ENCODE measurements at regions not wholly inside any gene's neighbourhood (a gene's known extent, or its start where the extent isn't known, plus 50 kb on each side); places are given as distances from the start of the nearest gene placed in this dataset.
"Not testable (repeated sequence)": the region's sequence is repeated elsewhere in the genome, so short reads cannot be mapped to it uniquely, and the experiment has no call there.

- DNase-seq, result no peak
Measured at GRCh38 chr14:84065811-84066210, 1464.1 kb upstream of the FLRT2 start.

GRCh38 chr14:84068288-84068687 is 1461.7 kb upstream of the FLRT2 start:
- no peak for DNase-seq

DNA sequence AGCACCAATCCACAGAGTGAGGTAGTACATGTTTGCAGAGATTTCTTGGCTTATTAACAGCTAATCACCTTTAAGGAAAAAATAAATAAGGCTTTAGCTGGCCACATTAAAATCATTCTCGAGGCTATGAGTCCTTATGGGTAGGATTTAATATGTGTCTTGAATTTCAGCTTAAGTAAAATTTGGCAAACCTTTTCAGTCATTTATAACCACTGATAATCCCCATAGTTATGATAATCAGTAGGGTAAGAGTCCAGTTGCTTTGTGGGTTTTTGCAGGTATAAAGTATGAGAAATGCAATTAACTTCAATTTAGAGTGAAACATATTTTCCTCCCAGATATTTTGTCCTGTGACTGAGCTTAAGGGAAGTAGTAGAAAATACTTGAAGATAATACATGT is 1458.9 kb upstream of the FLRT2 start:
- no peak for DNase-seq

GRCh38 chr14:84074626-84075025 is 1455.3 kb upstream of the FLRT2 start:
- DNase-seq, result no peak

DNA sequence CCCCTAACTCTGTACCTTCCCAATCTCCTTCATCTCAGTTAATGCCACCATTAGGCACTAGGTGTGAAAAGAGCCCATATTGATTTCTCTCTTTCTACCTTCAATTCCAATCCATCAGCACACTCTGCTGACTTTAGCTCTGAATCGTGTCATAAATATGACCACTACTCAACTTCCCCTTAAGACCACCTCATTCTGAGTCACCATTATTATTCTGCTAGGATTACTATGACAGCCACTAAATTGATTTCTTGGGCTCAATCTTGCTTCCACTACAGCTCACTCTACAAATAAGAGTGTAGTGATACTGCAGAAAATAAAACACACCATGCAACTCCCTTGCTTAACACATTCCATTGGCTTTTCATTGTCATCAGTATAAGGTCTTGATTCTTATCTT is 1449.0 kb upstream of the FLRT2 start:
- no peak for DNase-seq

GRCh38 chr14:84084056-84084630 is 1445.8 kb upstream of the FLRT2 start:
- no peak for DNase-seq

GRCh38 chr14:84085493-84085892 is 1444.5 kb upstream of the FLRT2 start:
- DNase-seq, result no peak

GRCh38 chr14:84086714-84087113 is 1443.2 kb upstream of the FLRT2 start:
- no peak for DNase-seq

DNA sequence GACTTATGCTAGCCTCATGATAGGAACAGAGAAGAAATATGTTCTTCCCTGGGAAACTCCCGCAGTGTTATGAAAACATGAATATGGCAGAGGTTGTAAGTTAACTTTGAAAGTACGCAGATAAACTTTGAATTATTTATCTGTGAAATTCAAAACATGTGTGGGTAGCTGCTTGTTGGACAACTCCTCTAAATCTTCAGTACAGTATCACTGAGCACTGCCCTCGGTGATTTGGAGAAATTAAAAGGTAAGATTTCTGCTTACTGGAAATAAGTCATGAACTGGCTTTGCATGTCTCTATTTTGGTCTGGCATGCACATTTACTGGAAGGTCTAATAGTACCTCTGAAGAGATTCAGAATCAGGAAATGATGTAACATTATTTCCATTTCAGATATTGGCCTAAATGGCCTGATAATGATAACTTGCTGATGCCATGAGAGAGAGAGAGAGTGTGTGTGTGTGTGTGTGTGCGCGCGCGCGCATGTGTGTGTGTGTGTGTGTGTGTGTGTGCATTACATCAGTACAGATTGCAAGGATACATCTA is 1441.9 kb upstream of the FLRT2 start:
- DNase-seq, result no peak

GRCh38 chr14:84090837-84091236 is 1439.1 kb upstream of the FLRT2 start:
- DNase-seq, result no peak

DNA sequence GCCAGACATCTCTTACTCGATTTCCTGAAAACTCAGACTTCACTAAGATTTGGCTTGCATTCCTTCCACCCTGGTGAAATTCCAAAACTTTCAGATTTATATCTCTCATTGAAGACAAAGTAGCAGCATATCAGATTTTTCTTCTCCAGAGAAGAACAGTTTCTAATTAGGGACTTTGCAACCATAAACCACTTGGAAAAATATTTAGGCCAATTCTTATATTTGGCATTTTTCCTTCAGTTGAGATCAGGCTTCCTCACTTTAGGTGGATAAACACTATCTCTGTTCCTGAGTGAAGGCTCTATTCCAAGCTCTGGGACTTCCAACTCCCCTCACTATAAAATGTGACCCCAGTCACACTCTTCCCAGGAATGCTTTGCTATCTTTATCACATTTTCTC is 1434.3 kb upstream of the FLRT2 start:
- no peak for DNase-seq

GRCh38 chr14:84098261-84098660 is 1431.7 kb upstream of the FLRT2 start:
- DNase-seq, result no peak

DNA sequence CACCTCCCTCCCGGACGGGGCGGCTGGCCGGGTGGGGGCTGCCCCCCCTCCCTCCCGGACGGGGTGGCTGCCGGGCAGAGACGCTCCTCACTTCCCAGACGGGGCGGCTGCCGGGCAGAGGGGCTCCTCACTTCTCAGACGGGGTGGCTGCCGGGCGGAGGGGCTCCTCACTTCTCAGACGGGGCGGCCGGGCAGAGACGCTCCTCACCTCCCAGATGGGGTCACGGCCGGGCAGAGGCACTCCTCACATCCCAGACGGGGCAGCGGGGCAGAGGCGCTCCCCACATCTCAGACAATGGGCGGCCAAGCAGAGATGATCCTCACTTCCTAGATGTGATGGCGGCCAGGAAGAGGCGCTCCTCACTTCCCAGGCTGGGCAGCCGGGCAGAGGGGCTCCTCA is 1430.4 kb upstream of the FLRT2 start:
- not testable (repeated sequence) for DNase-seq

DNA sequence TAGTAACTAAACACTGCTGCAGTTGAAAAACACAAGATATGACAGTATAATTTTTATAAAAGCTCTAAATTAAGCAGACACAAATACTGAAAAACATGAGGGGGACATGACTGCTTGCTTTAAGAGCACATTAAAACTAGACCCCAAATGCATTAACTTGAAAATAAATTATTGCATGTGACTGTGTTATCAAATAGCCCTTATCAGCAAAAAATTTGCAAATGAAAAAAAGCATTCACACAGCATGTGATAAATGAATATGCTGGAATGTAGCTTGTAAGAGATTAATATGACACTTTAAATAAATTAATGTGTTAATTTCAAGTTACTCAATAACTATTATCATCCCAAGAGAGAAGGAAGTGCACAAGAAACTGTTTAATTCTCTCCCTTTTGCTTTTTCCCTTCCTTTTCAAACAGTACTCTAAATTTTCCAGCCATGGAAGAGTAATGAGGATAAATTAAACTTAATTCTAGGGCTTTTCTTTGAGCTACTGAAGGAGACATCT is 1422.1 kb upstream of the FLRT2 start:
- DNase-seq, result no peak

- no peak for DNase-seq
Measured at GRCh38 chr14:84108746-84109457, 1421.0 kb upstream of the FLRT2 start.

DNA sequence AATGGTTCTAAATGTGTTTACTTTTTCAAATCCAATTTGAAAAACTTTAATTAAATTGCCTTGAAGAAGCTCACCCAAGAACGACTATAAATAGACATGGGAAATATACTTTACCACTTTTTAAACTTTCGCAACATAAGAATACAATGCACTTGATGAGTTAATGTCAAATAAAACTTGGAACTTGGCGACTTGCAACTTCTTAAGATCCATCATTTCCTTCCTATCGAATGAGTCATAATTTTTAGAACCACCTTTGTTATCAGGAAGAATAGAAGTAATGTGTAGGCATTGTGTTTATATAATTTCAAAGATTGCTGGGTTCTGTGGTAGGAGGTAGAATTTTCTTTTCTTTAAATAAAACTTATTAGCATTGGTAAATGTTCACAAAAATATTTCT is 1417.4 kb upstream of the FLRT2 start:
- DNase-seq, result no peak

GRCh38 chr14:84125676-84126075 is 1404.3 kb upstream of the FLRT2 start:
- DNase-seq, result no peak

- no peak for DNase-seq
Measured at GRCh38 chr14:84127495-84127894, 1402.4 kb upstream of the FLRT2 start.

GRCh38 chr14:84128050-84128449 is 1401.9 kb upstream of the FLRT2 start:
- DNase-seq, result no peak

DNA sequence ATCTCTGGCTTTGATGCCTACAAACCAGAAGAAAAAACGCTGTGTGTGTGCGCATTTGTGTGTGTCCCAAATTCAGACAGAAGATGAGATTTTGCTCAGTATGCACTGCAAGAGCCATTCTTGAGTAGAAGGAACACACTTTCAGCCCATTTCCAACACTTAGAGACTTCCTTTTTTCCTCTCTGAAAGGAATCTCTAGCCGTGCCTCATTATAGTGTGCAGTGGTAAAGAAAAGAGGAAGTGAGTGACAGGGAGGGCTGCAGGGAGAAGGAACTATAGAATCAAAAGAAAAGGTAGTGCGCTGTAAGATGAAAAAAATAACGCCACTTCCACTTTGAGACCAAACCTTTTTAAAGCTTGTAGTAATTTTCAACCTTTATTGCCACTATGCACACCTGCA is 1400.9 kb upstream of the FLRT2 start:
- no peak for DNase-seq

DNA sequence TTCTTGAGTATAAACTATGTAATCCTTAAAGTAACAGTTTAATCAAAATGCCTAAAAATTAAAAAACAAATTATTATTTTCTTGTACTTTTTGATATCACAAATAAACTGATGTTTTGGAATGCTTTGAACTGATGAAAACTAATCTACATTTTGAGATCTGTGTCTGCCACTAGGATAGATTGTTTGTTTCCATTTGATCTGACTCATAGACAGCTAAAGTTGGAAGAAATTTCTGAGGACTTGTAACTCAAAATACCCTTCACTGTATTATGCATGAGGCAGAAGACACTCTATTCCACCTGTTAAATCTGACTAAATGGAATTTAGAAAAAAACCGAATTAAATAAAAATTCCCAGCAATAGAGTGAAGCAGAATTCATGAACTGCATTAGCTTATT is 1400.0 kb upstream of the FLRT2 start:
- no peak for DNase-seq

DNA sequence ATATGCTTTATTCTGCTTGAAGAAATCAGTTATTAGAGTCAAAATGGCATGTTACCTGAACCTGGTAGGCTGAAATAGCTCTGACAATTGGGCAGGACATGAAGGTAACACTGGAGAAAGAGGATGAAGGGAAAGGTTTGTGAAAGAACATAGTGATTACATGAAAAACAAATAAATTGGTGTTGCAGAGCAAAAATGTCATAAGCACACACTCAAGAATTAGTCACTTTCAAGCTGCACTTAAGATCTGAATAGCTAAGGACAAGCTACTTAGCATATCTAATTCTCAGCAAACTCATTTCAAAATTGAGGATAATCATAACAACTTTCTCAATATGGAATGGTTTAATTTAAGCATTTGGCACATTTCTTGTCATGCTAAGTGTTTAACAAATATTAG is 1398.0 kb upstream of the FLRT2 start:
- no peak for DNase-seq

GRCh38 chr14:84144166-84144565 is 1385.8 kb upstream of the FLRT2 start:
- DNase-seq, result no peak

GRCh38 chr14:84152452-84152851 is 1377.5 kb upstream of the FLRT2 start:
- no peak for DNase-seq

DNA sequence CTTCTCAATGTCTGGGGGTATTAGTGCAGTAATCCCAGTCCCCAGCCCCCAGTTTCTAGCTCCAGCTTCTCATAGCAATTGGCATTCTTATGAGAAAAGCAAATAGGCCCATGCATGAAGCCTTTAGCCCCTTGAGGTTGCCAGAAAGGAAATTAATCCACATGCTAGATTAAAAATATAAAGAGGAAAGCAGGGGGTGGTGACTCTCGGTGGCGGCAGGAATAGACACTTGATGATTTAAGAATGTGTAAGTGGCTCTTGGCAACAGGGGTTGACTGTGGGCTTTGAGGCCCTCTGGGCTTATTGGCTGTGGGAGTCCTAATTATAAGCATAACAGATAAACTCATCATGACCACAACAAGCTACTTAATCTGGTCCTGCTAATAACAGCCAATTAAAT is 1367.3 kb upstream of the FLRT2 start:
- no peak for DNase-seq
